Omental fat pad (tissue), 3 donors: ENCODE measurements at regions not wholly inside any gene's neighbourhood (a gene's known extent, or its start where the extent isn't known, plus 50 kb on each side); places are given as distances from the start of the nearest gene placed in this dataset.

Experiments used
- ATAC-seq: fragments of 150-250 bp; one replicate; pipeline ENCODE4 v1.9.1; 2016; ENCODE audit warnings: mild to moderate bottlenecking, moderate library complexity; ENCODE audit not compliant: low FRiP score
- DNase-seq: peaks from one replicate; pipeline ENCODE4 v3.0.0-alpha.2; 2019; ENCODE audit warnings: low spot score
- TF ChIP-seq, protein P1 (sequence below), 3 donors: fragments of 450-650 bp; IDR thresholded peaks; one replicate each; pipeline ENCODE4 v1.5.1; 2016 to 2017; ENCODE audit warnings: antibody characterized with exemption in 3 of 3, mild to moderate bottlenecking in 3 of 3, moderate library complexity in 2 of 3

DNA sequence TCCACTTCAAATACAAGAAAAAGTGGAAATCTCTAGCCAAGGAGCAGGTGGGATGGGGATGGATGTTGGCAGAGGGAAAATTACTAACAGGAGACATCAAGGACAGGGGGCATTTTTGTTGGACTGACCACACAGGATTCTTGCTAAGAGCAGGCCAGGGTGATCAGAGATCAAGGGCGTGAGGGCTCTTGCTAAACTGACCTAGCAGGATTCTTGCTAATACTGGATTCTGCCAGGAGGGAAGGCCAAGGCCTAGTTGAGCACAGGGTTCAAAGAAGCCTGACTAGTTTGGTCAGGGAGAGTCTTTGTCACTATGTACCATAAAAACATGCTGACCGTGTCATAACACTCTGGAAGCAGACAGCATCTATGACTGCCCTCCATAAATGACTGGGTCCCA is 442.7 kb downstream of the PID1 start:
- no peak for ATAC-seq
- TF ChIP-seq, protein P1, sequence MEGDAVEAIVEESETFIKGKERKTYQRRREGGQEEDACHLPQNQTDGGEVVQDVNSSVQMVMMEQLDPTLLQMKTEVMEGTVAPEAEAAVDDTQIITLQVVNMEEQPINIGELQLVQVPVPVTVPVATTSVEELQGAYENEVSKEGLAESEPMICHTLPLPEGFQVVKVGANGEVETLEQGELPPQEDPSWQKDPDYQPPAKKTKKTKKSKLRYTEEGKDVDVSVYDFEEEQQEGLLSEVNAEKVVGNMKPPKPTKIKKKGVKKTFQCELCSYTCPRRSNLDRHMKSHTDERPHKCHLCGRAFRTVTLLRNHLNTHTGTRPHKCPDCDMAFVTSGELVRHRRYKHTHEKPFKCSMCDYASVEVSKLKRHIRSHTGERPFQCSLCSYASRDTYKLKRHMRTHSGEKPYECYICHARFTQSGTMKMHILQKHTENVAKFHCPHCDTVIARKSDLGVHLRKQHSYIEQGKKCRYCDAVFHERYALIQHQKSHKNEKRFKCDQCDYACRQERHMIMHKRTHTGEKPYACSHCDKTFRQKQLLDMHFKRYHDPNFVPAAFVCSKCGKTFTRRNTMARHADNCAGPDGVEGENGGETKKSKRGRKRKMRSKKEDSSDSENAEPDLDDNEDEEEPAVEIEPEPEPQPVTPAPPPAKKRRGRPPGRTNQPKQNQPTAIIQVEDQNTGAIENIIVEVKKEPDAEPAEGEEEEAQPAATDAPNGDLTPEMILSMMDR (IDR thresholded peaks at IDR 0.05) = no peak
- no peak for DNase-seq

DNA sequence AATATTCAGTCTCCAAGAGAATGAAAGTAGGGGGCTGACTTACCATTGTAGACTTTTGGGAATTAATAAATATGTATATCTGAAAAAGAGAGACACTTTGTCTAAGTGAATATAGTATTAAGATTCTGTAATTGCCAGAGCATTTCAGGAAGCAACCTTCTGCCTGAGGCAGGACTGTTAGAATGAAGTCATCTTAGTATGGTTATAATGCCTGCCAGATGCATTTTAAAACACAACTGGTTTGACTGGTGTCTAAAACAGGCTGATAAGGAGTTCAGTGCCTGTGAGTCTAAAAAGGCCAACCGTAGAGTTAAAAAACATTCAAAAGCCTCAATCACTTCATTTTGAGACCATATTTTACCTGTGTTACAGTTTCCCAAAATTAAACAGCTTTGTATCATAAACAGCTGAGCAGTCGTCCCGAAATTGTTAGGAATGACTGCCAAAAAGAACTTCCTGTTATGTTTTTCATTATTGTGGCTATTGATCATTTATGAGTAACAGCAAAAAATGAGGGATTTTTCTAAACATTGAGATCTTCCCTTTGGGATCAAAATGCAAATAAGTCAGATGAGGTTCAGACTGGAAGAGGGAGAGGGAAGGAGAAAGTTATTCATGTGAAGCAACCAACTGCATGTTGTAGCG is 443.9 kb downstream of the PID1 start:
- ATAC-seq (no peak), DNase-seq (no peak)
- TF ChIP-seq, protein P1 (IDR thresholded peaks at IDR 0.05) = no peak

DNA sequence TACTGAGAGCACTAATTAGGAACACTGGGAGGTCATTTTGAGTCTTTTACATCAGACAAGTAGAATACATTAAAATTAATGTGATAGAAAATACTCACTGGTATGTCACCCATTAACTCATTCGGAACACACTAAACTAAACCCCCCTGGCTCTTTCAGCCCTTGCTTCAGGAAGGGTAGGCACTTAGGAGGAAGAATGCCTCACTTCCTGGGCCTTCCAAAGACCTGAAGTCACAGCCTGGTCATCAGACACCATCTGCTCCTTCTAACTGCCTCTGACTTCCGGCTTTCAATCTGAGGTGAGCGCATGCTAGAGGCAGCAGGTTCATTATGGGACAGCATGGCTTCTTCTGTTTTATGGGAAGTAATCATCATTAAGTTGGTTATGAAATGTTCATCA is 451.4 kb downstream of the PID1 start:
- TF ChIP-seq, protein P1 (IDR thresholded peaks at IDR 0.05) = no peak
- no peak for DNase-seq
- no peak for ATAC-seq

DNA sequence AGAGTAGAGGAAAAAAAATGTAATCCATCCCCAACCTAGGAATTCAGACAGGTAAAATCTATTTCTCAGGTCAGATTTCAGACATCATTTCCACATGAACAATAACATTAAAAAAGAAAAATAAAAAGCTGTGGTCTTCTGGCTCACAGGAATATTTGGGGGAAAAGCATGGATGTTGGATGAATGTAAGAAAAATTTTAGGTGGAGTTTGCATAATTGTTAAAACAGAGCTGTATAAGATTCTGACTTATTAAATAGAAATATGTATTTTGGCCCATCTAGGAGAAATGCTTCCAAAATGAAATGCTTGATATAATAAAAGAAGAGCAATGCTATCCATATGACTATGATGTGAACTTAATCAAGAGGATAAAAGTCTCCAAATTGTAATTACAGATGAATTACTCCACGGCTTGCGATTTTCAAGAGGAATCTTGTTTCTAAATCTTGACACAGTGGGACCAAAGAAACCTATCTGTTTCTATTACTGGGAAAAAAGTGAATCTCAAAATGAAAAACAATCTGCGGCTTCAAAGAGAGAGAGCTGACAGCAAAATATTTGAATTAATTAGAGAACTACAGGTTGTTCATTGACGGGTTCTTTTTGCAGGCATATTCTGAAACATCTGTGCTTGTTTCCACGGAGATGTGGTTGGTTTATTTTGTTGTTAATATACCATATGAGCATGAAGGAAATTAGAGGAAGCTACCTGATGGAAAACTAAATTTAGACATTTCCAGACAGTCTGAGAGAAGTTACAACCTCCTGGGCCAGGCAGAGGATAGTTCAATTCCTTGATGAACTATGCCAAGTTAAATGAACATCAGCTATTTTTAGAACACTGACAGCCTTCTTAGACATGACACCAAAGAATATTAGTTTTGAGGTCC is 468.7 kb downstream of the PID1 start:
- DNase-seq (no peak), ATAC-seq (no peak)
- TF ChIP-seq, protein P1 (IDR thresholded peaks at IDR 0.05) = no peak

DNA sequence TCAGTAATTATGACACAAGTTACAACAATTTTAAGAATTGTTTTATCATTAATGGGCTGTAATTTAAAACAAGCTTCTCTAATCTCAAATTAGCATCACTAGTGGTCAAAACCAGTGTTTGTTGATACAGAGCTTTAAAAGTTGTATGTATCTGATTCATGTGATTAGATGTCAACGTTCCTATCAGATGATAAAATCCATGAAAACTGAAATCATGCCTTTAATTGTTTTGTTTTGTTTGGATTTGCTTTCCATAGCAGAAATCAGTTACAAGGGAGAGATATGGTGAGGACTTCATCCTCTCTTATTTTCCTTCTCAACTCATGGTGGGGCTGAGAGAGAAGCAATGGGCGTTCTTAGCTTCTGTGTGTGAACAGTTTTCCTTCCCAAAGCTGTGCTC is 469.6 kb downstream of the PID1 start:
- ATAC-seq (no peak), DNase-seq (no peak)
- TF ChIP-seq, protein P1 (IDR thresholded peaks at IDR 0.05) = no peak

DNA sequence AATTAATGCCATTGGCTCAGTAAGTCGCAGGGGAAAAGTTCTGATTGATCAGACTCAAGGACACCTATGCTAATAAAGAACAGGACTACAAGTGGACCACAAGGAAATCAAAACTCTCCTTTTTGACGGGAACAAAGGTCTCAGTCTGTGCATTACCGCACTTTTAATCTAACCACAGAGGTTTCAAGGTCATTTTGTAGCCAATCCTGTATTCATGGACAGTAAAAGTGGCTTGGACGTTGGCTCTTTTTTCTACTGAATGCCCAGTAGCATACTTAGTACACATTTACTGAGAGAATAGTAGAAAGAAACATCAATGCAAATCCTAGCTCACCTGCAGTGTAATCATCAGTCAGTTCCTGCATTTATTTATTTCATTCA is 471.9 kb downstream of the PID1 start:
- DNase-seq (no peak), ATAC-seq (no peak)
- TF ChIP-seq, protein P1 (IDR thresholded peaks at IDR 0.05) = no peak
